IMR-90 (cell line): ENCODE measurements at regions not wholly inside any gene's neighbourhood (a gene's known extent, or its start where the extent isn't known, plus 50 kb on each side); places are given as distances from the start of the nearest gene placed in this dataset.

ENCODE experiments used
- ATAC-seq: fragments of 200-7000 bp; cut with Tn5 transposase; 2 replicates; pipeline ENCODE4 v1.9.1; 2020; ENCODE audit warnings: low read depth, mild to moderate bottlenecking, moderate library complexity
- BruUV-seq: library from RNA; stranded (reverse); fragments of 400-500 nt; replicated peaks from 2 replicates; lab custom pipeline; 2021; lab: Mats Ljungman, UMichigan
- CTCF ChIA-PET: fragments of 300-600 bp; formaldehyde crosslinking; extraction: SDS; loops from one replicate; lab custom pipeline; 2021; ENCODE audit warnings: antibody characterized with exemption; lab: Yijun Ruan, JAX
- POLR2A ChIA-PET: fragments of 300-600 bp; sonication (Branson Sonifier 250); formaldehyde crosslinking; loops from one replicate; lab custom pipeline; 2022; ENCODE audit warnings: antibody characterized with exemption; ENCODE audit not compliant: unreplicated experiment; lab: Charles Lee
- DNase-seq: peaks from one replicate; pipeline ENCODE4 v3.0.0; 2013
- H2AFZ ChIP-seq: replicated peaks from 2 replicates; pipeline ENCODE3; 2013; ENCODE audit warnings: low read length, mild to moderate bottlenecking; ENCODE audit not compliant: poor library complexity
- H2AK5ac ChIP-seq: 2 replicates; pipeline ENCODE4 v1.6.1; 2013; ENCODE audit warnings: low read depth, low read length, inconsistent platforms
- H2AK9ac ChIP-seq: replicated peaks from 2 replicates; pipeline ENCODE3; 2013; ENCODE audit warnings: mild to moderate bottlenecking, low read depth, low read length, moderate library complexity; ENCODE audit not compliant: poor library complexity
- H2BK120ac ChIP-seq: 2 replicates; pipeline ENCODE4 v1.6.1; 2013; ENCODE audit warnings: low read depth, low read length, inconsistent platforms
- H2BK15ac ChIP-seq: 3 replicates; pipeline ENCODE4 v1.6.1; 2013; ENCODE audit warnings: low read depth, low read length, inconsistent platforms
- H2BK20ac ChIP-seq: 2 replicates; pipeline ENCODE4 v1.6.1; 2013; ENCODE audit warnings: low read depth, mild to moderate bottlenecking, inconsistent platforms, low read length, moderate library complexity
- H2BK5ac ChIP-seq: 2 replicates; pipeline ENCODE4 v1.6.1; 2013; ENCODE audit warnings: mild to moderate bottlenecking, low read depth, low read length, inconsistent platforms; ENCODE audit not compliant: poor library complexity, severe bottlenecking
- H3K14ac ChIP-seq: replicated peaks from 2 replicates; pipeline ENCODE4 v1.6.1; 2013; ENCODE audit warnings: low read depth, low read length, inconsistent platforms
- H3K18ac ChIP-seq: 2 replicates; pipeline ENCODE4 v1.6.1; 2013; ENCODE audit warnings: low read depth, low read length, control low read depth
- H3K23ac ChIP-seq: 2 replicates; pipeline ENCODE4 v1.6.1; 2013; ENCODE audit warnings: low read depth, low read length, inconsistent platforms
- H3K27ac ChIP-seq: 2 replicates; pipeline ENCODE4 v1.5.1; 2013; ENCODE audit warnings: mild to moderate bottlenecking, control low read depth, low read length; ENCODE audit not compliant: insufficient read depth
- H3K27me3 ChIP-seq: 2 replicates; pipeline ENCODE4 v1.6.1; 2013; ENCODE audit warnings: low read length; ENCODE audit not compliant: control insufficient read depth, insufficient read depth
- H3K36me3 ChIP-seq: 2 replicates; pipeline ENCODE4 v1.6.1; 2013; ENCODE audit warnings: low read length, mixed read lengths; ENCODE audit not compliant: control insufficient read depth, insufficient read depth
- H3K4ac ChIP-seq: 2 replicates; pipeline ENCODE4 v1.6.1; 2013; ENCODE audit warnings: low read depth, low read length, inconsistent platforms
- H3K4me1 ChIP-seq: 2 replicates; pipeline ENCODE4 v1.6.1; 2013; ENCODE audit warnings: low read length, mixed read lengths; ENCODE audit not compliant: control insufficient read depth, insufficient read depth
- H3K4me2 ChIP-seq: 2 replicates; pipeline ENCODE4 v1.6.1; 2013; ENCODE audit warnings: low read depth, mild to moderate bottlenecking, control low read depth, low read length, moderate library complexity
- H3K4me3 ChIP-seq: 2 replicates; pipeline ENCODE4 v1.5.1; 2013; ENCODE audit warnings: low read depth, mild to moderate bottlenecking, control low read depth, low read length, moderate library complexity; ENCODE audit not compliant: insufficient read depth
- H3K56ac ChIP-seq: 2 replicates; pipeline ENCODE4 v1.6.1; 2013; ENCODE audit warnings: low read length, inconsistent platforms; ENCODE audit not compliant: insufficient read depth; ENCODE audit errors: extremely low read depth
- H3K79me1 ChIP-seq, 2 experiments: 2 replicates each; pipeline ENCODE4 v1.6.1; 2013; ENCODE audit warnings: low read length in 2 of 2, inconsistent platforms in 1 of 2, low read depth in 1 of 2
- H3K9ac ChIP-seq: 2 replicates; pipeline ENCODE4 v1.6.1; 2013; ENCODE audit warnings: low read depth, low read length, control low read depth
- H3K9me1 ChIP-seq: 2 replicates; pipeline ENCODE4 v1.6.1; 2013; ENCODE audit warnings: low read length, inconsistent platforms; ENCODE audit not compliant: insufficient read depth
- H3K9me3 ChIP-seq: 2 replicates; pipeline ENCODE4 v1.6.1; 2013; ENCODE audit warnings: low read length; ENCODE audit not compliant: control insufficient read depth, insufficient read depth
- H4K20me1 ChIP-seq: 2 replicates; pipeline ENCODE4 v1.6.1; 2013; ENCODE audit warnings: low read length, inconsistent platforms; ENCODE audit not compliant: insufficient read depth
- H4K5ac ChIP-seq: 2 replicates; pipeline ENCODE4 v1.6.1; 2013; ENCODE audit warnings: mild to moderate bottlenecking, low read depth, low read length, control low read depth
- H4K8ac ChIP-seq, 2 experiments: 2 replicates each; pipeline ENCODE4 v1.6.1; 2013; ENCODE audit warnings: low read depth in 2 of 2, low read length in 2 of 2, control low read depth in 1 of 2, inconsistent platforms in 1 of 2
- H4K91ac ChIP-seq: 2 replicates; pipeline ENCODE4 v1.6.1; 2013; ENCODE audit warnings: low read depth, low read length, inconsistent platforms; ENCODE audit not compliant: insufficient read depth
- CTCF ChIP-seq: conservative IDR thresholded peaks from 2 replicates; pipeline ENCODE4 v1.5.1; 2012; ENCODE audit warnings: mild to moderate bottlenecking, low read depth, low read length, improper control_type of control experiment
- MXI1 ChIP-seq: IDR thresholded peaks from 2 replicates; pipeline ENCODE4 v1.6.1; 2012; ENCODE audit warnings: low read depth, mild to moderate bottlenecking, low read length, moderate library complexity, borderline replicate concordance
- POLR2A ChIP-seq: IDR thresholded peaks from 2 replicates; pipeline ENCODE4 v1.6.1; 2012; ENCODE audit warnings: mild to moderate bottlenecking, low read depth, low read length
- WGBS, 2 experiments: methylation state at CpG; one replicate each; pipeline versions ENCODE4 v1.1.5 to v1.1.7; 2013; ENCODE audit warnings: missing lambda C conversion rate in 2 of 2; ENCODE audit not compliant: insufficient read length in 1 of 2; ENCODE audit errors: extremely low coverage in 2 of 2; 5-methylcytosine and 5-hydroxymethylcytosine counted together
- dilution Hi-C: fragments of 300-500 bp; cut with HindIII; formaldehyde crosslinking; loops from one replicate; pipeline ENCODE4 v1.14.3; 2018; ENCODE audit warnings: low sequenced_read_pairs; ENCODE audit not compliant: unreplicated experiment
- in situ Hi-C: fragments of 300-500 bp; cut with MboI; formaldehyde crosslinking; loops from 3 replicates; pipeline ENCODE4 v1.14.3; 2019; ENCODE audit warnings: low sequenced_read_pairs, inconsistent platforms, mixed read lengths
- intact Hi-C: fragments of 100-400 bp; cut with micrococcal nuclease; formaldehyde crosslinking; loops from 2 replicates; pipeline ENCODE4 v1.10.0; 2022

- H3K79me1 ChIP-seq = no peaks in the 10 kb centered on the region
- no CpG with 5 or more reads among the region's 1 CpG for WGBS, 2 experiments
- H3K9me1 ChIP-seq = no peaks in the 10 kb centered on the region
- no peaks in the 10 kb centered on the region for H4K20me1 ChIP-seq
- H3K14ac ChIP-seq = no peak overlapping the region
- no peak overlapping the region for H2BK120ac ChIP-seq
- H3K9me3 ChIP-seq = no peaks in the 10 kb centered on the region
- no peak overlapping the region for H3K23ac ChIP-seq
- H3K36me3 ChIP-seq = no peaks in the 10 kb centered on the region
- H3K27ac ChIP-seq = no peak overlapping the region
- no peak overlapping the region for H4K5ac ChIP-seq
- no peak overlapping the region for H2BK20ac ChIP-seq
- intact Hi-C loops = no loop called here
- H3K4me2 ChIP-seq = no peak overlapping the region
- ChIA-PET POLR2A (no interaction called here), CTCF (interaction anchor here (0.7 kb wide), 1 partner anchor 43 kb away, joined by 3 read pairs; no protein-coding TSS in a partner anchor)
- no peak overlapping the region for H4K91ac ChIP-seq
- in situ Hi-C loops = no loop called here
- no peak overlapping the region for H2AFZ ChIP-seq
- no peak overlapping the region for H3K56ac ChIP-seq
- no peak for DNase-seq
- no peak overlapping the region for H3K4me3 ChIP-seq
- BruUV-seq = no TSS peak
- no peak overlapping the region for H4K8ac ChIP-seq
- no peak overlapping the region for H2AK9ac ChIP-seq
- H3K18ac ChIP-seq = no peak overlapping the region
- ATAC-seq = no peak
- no peak overlapping the region for H2BK5ac ChIP-seq
- no peak overlapping the region for H3K9ac ChIP-seq
- TF ChIP-seq MXI1 = no peak
- no peak for TF ChIP-seq POLR2A
- no peak for TF ChIP-seq CTCF
- no peaks in the 10 kb centered on the region; the same call in 1 of the 2 replicates for H3K4me1 ChIP-seq
- peaks cover 1% of the 10 kb centered on the region; the same call in 1 of the 2 replicates for H3K27me3 ChIP-seq
- no peak overlapping the region for H2AK5ac ChIP-seq
- dilution Hi-C loops = no loop called here
- no peak overlapping the region for H3K4ac ChIP-seq
- no peak overlapping the region for H2BK15ac ChIP-seq
Measured at GRCh38 chr2:234403751-234404150, 93.1 kb downstream of the ARL4C start.
